Renal cortex interstitium (tissue), 11 donors: ENCODE measurements at regions not wholly inside any gene's neighbourhood (a gene's known extent, or its start where the extent isn't known, plus 50 kb on each side); places are given as distances from the start of the nearest gene placed in this dataset.

ENCODE experiments used
- DNase-seq, 11 donors: peaks; one replicate each; pipeline ENCODE4 v3.0.0-alpha.2; 2013; ENCODE audit warnings: low read depth in 9 of 11, low spot score in 4 of 11; ENCODE audit errors: extremely low read depth in 1 of 11

DNA sequence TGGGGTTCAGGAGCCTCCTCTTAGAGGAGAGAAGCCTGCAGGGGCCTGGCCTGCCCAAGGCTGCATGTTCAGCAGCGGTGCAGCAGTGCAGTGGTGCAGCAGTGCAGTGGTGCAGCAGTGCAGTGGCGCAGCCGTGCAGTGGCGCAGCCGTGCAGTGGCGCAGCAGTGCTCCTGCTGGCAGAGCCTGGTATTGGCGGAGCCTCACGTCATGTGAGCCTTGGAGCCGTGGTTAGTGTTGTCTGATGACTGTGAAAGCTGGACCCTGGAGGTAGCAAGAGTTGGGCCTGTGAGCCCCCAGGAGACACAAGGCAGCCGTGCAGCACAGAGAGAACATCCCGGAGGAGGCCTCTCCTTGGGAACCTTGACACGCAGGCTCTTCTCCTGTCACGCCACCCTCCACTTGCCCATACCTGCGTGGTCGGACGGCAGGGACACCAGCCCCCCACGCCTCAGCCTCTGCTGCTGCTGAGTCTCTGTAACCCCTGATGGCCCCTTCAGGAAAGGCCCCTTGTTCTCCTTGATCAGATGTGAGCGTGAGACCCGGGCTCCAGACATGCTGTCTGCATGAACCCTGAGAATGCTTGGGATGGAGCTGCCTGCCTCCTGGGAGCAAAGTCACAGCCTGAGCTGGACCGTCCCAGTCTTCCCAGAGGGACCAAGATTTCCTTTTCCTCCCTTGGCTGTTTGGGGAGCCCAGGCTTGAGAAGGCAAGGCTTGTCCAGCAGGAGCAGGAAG lies 193.7 kb downstream of the KIF26A start:
- no peak for DNase-seq

DNA sequence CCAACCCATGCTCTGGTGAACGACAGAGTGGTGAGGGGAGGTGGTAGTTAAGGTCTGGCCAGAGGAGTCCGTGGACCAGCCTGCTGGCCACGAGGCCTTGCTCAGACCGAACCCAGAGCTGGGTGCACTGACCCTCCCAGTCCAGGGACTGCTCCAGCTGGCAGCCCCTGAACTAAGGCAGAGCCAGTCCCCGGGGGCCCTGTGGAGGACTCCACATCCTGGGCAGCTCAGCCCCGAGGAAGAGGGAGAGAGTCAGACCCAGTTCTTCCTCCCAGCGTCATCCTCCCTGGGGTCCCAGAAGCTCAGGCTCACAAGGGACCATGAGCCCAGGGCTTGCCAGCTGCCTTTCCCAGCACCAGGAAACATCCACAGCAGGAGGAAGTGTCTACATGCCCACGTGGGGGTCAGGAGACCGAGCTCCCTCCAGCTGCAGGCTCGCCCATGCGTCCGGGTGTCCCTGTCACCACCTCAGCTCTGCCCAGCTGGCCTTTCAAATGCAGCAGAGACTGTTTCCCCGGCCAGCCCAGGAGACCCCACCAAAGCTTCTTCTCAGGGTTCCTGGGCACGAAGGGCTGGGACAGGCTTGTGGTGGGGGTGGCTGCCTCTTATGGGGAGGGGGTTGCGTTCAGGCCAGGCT lies 194.4 kb downstream of the KIF26A start:
- no peak for DNase-seq

DNA sequence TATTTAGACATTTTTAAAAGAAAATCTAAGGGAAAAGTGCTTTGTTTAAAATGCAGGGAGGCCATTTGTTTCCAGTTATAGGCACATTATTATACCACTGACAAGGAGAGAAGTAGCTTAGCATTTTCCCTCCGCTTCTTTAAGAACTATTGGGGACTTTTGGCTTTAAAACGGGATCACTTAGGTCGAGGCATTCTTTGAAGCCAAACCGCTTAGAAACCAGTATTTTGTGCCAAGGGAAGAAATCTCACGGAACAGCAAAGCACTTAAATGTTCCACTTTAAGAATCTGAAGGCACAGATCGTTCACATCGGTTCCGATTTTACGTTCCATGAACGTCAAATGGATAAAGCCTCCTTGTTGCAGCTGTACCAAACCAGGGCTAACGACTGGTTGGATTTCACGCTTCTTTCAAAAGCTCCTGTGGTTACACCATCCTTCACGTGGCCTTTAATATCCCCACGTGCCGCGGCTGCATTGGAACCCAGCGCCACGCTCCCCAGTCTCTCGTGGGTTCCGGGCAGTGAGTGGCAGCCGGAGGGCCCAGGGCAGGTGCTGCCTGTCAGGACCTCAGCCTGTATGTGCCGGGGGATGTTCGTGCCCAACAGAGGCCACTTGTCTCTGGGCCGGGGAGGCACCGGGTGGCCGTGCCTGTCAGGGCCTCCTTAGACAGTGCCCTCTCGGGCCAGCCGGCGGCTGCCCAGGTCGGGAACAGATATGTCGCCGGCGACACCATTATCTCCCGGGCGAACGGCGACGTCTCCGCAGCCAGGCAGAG lies 195.4 kb downstream of the KIF26A start:
- no peak for DNase-seq

DNA sequence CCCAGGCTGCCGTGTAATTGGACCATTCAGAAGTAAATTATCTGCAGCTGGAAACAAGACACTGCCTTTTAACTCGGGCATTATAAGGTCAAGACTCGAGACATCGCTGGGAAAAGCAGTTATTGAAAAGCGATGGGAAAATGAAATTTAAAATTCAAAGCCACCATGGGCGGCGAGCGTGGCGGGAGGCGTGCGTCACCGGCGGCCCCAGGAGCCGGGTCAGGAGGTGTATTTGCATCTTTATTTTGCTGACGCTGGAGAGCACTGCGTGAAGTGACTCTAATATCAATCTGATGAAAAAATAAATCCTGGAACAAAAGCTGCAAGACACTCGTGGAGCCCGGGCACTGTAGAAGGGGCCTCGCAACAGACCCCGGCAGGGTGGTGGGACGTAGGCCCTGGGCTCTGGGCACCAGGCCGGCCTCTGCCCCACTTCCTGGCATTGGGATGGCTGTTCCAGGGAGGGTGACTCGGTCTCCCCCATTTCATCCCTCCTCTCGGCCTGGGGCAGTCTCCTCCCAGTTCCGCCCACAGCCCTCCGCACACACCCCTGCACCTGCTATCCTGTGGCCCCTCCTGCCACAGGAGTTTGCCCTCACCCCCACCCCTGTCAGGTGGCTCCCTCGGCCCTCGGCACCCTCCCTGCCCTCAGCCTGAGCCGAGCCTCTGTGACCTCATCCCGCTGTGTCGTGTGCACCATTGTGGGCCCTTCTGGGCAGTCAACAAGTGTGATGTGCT lies 196.2 kb downstream of the KIF26A start:
- no peak for DNase-seq

DNA sequence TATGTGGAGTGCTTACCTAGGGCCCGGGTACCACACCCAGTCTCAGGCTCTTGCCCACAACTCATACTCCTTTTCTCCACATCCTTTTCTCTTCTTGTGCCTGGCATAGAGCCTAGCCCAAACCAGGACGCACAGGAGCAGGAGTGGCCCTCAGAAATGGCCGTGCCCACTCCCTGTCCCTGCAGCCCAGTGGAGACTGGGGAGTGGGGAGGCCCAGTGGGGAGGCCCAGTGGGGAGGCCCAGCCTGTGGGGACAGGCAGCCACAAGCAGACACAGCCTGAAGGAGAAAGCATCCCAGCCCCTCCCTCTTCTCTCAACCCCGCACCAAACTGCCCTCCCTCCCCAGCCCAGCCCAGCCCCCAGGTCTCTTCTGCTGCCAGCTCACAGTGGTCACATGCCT lies 196.8 kb downstream of the KIF26A start:
- DNase-seq, result no peak

- DNase-seq, result no peak
Observed at GRCh38 chr14:104335611-104336010, 197.2 kb downstream of the KIF26A start.

GRCh38 chr14:104337351-104337750 lies 199.0 kb downstream of the KIF26A start:
- no peak for DNase-seq

GRCh38 chr14:104339361-104339760 lies 201.0 kb downstream of the KIF26A start:
- DNase-seq, result no peak

- DNase-seq, result no peak
Observed at GRCh38 chr14:104339829-104340228, 201.4 kb downstream of the KIF26A start.

GRCh38 chr14:104341532-104342434 lies 203.4 kb downstream of the KIF26A start:
- peak in 5 of 11 donors; percentile 17 to 54 (median 43) for DNase-seq

DNA sequence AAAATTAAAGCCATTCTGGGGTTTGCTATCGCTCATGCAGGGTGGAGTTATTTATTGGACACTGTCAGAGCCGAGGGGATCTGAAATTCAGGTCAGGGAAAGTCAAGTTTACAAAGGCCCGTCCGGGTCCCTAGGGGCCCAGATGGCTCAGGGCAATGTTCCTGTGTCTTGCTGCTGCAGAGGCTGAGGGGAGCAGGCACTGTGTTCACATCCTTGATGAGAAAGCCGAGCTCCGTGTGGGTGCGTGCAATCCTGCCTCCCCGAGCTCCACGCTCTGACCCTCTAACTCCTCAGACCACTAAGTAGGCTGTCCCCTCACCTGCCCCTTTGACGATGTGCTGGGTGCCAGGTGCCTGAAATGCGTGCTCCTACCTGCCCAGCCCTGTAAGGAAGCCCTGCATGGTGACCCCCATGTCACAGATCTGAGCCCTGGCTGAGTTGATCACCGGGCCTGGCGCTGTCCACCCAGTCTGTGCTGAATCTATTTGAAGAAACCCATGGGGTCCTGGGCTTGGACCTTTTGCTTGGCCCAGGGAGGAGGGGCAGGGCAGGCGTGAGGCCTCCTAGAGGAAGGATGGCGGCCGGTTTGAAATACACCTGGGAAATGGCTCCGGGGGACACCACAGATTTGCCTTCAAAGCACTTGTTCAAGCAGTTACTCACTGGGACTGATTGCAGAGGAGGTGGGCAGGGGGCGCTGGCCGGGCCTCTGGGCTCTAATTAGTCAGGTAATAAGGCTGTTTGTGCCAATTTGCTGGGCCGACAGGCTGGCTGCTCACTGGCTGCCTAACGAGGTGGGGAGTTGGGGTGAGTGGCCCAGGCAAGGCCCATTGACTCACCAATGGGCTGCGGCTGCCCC lies 204.3 kb downstream of the KIF26A start:
- DNase-seq, result peak in 6 of 11 donors; percentile 18 to 45 (median 28)

GRCh38 chr14:104343294-104343625 lies 204.9 kb downstream of the KIF26A start:
- no peak for DNase-seq

- DNase-seq, result no peak
Observed at GRCh38 chr14:104343690-104344640, 205.6 kb downstream of the KIF26A start.

- DNase-seq, result no peak
Observed at GRCh38 chr14:104344818-104345620, 206.6 kb downstream of the KIF26A start.

- DNase-seq, result no peak
Observed at GRCh38 chr14:104345621-104346462, 207.5 kb downstream of the KIF26A start.
